RPMI8226 (cell line): ENCODE measurements at regions not wholly inside any gene's neighbourhood (a gene's known extent, or its start where the extent isn't known, plus 50 kb on each side); places are given as distances from the start of the nearest gene placed in this dataset.
"Not testable (repeated sequence)": the region's sequence is repeated elsewhere in the genome, so short reads cannot be mapped to it uniquely, and the experiment has no call there.

Experiments
- DNase-seq: peaks from one replicate; pipeline ENCODE4 v3.0.0-alpha.2; 2015

DNA sequence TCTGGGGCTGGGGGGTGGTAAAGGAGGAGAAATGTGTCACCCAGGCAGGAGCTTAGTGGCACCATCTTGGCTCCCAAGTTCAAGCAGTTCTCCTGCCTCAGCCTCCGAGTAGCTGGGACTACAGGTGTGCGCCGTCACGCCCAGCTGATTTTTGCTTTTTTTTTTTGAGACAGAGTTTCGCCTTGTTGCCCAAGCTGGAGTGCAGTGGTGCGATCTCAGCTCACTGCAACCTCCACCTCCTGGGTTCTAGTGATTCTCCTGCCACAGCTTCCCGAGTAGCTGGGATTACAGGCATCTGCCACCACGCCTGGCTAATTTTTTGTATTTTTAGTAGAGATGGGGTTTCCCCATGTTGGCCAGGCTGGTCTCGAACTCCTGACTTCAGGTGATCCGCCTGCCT, 82.1 kb upstream of the METTL9 start:
- DNase-seq = peak; percentile 58

GRCh38 chr16:21519361-21520133, 79.8 kb upstream of the METTL9 start:
- not testable (repeated sequence) for DNase-seq

GRCh38 chr16:21520134-21521047, 79.0 kb upstream of the METTL9 start:
- DNase-seq = peak; percentile 100

DNA sequence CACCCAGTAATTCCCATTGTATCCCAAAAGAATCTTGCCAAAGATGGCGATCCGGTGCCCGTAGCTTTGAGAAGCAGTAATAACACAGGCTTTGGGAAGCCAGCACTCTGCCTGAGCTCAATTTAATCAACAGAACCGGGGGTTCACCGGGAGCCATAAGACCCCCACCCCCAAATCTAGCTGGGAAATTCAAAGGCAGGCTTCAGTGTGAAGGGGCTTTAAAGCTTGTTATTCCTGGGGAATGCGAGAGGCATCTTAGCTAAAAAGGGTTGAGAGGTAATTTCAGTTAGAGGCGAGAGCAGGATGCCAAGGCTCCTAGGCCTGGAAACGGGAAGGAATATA, 78.4 kb upstream of the METTL9 start:
- DNase-seq = not testable (repeated sequence)

DNA sequence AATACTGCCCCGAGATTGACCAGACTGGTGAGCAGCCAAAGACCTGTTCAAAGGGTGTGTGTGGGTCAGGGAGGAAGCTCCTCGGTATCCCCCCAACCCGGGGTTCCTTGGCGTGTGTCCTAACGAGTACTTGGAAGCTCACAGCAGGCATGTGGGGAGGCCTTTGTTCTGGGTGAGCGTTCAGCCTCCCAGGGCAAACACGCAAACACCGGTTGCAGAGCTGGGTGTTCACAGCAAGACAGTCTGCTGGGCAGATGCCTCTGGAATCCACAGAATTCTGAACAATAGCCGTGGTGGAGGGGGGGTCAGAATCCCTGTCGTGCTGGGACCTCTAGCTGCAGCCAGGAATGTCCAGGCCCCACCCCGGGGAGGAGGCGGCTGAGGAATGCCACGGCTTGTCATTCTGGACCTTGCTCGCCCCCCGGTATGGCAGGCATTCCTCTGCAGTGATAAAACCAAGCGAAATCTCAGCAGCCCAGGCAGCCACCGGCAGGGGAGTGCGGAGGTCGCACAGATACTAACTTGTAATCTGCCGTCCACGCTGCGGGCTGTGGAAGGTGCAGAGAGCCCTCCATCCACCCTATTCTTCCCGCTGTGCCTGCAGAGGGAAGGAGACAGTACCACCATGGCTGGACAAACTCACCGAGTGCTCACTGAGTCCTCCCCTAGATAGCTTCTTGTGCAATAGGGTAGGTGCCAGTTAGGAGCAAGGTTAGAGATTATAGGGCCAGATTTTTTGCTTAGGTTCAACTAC, 77.8 kb upstream of the METTL9 start:
- not testable (repeated sequence) for DNase-seq

GRCh38 chr16:21522846-21523245, 76.5 kb upstream of the METTL9 start:
- DNase-seq = not testable (repeated sequence)

DNA sequence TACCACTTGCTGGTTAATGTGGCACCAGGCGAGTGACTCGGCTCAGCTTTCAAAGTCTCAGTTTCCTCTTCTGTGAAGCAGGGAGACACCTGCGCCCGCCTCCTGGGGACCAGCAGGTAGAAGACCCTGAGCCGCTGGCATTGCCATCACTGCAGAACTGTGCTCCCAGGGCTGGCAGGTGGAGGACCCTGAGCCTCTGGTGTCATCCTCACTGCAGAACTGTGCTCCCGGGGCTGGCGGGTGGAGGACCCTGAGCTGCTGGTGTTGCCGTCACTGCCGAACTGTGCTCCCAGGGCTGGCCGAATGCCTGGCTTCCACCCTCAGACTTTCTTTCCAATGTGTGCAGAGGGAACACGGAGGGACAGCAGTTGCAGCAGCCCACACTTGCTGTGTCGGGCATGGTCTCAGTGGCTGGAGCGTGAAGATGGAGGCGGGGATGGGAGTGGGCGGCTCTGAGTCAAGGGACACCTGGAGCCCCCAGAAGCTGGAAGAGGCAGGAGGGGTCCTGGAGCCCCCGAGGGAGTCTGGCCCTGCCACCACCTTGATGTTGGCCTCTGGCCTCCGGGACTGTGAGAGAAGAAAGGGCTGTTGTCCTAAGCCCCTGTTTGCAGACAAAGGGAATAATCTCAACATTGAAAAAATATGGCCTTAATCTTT, 75.8 kb upstream of the METTL9 start:
- DNase-seq = no peak

- DNase-seq = no peak
Measured at GRCh38 chr16:21524068-21524751, 75.2 kb upstream of the METTL9 start.

DNA sequence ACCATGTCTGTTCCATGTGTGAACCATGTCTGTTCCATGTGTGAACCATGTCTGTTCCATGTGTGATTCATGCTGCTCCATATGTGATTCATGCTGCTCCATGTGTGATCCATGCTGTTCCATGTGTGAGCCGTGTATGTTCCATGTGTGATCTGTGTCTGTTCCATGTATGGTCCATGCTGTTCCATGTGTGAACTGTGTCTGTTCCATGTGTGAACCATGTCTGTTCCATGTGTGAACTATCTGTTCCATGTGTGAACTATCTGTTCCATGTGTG, 74.7 kb upstream of the METTL9 start:
- not testable (repeated sequence) for DNase-seq

- not testable (repeated sequence) for DNase-seq
Measured at GRCh38 chr16:21525029-21525895, 74.1 kb upstream of the METTL9 start.

DNA sequence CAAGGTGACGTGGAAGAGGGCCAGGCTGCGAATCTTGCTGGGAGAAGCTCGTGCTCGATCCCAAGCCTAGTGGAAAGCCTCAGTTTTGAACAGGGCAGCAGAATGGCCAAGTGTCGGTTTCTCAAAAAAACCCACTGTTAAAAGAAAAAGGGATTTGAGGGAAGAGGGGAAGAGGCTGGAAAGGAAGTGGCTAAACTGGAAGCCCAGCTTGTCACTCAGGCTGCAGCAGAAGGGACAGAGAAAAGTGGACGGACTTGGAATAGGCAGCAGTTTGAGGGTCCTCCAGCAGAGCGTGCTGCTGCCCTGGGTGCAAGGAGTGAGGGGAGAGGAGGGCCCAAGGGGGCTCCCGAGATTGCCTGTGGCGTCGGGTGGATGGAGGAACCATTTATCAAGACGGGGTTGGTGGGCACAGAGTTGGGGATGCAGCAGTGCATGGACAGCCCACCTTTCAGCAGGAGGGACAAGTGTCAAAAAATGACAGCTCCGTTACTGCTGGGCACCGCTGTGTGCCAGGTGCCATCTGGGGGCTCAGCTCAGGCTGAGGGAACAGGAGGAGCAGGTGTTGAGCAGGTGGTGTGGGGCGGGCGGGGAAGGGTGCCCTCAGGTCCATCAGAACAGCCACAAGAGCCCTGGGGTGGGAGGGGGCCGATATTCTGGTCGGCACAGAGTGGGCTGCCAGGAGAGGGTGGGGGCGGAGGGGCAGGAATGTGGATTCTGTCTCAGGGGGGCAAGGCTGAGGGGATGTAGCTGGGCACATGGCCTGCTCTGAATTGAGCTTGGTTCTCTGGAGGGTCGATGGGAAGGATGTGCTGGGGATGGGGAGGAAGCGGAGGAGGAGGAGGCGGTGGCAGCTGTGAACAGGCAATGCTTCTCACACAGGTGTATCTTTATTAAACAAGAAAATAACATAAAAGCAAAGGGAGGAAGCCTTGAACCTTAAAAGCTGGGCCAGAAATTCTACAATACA, 73.1 kb upstream of the METTL9 start:
- not testable (repeated sequence) for DNase-seq

DNA sequence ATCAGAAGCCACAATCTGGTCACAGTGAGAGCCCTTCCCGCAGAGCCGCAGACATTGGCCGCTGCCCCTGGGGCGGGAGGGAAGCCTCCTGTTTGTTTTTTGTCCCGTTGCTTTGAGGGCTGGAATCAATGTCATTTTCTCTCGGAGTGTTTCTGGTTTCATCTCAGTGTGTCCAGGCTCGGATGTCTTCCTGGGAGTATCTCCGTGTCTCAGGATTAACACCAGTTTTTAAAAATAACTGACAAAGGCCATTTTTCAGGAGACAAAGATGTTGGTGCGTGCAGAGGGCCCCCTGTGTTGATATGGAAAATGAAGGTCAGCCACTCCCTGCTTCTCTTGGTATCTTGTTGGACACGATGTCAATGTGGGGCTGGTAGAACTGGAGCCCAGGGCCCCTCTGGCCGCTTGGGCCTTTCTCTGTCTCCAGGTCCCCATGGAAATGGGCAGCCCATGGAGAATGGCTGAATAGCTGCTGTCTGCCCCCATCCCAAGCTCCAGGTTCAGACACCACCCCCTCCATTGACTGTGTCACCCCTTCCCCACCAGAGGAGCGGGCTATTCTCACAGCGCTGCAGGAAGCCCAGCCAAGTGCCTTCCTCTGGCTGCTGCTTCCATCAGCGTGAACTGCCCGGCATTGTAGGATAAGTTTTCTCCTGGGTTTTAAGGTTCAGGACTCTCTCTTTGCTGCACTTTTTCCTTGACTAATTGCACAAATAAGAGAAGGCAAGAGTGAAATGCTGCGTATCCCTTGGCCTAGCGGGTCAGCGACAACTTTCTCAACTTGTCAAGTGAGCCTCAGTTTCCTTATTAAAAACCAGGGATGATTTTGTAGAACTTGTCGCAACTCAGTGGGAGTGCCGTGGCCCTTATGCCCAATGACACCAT, 72.2 kb upstream of the METTL9 start:
- no peak for DNase-seq

DNA sequence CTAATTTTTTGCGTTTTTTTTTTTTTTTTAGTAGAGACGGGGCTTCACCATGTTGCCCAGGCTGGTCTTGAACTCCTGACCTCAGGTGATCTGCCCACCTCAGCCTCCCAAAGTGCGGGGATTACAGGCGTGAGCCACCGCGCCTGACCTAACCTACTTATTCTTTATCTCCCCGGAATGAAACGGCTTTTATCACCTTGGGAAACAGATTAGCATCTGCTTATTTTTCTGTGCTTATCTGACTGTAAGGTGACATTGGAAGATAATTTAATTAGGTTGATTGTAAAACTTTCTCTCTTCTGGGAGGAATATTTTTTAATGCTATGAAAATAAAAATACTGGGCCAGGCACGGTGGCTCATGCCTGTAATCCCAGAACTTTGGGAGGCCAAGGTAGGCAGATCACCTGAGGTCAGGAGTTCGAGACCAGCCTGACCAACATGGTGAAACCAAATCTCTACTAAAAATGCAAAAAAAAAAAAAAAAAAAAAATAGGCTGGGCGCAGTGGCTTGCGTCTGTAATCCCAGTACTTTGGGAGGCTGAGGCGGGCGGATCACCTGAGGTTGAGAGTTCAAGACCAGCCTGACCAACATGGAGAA, 70.2 kb upstream of the METTL9 start:
- DNase-seq = not testable (repeated sequence)

DNA sequence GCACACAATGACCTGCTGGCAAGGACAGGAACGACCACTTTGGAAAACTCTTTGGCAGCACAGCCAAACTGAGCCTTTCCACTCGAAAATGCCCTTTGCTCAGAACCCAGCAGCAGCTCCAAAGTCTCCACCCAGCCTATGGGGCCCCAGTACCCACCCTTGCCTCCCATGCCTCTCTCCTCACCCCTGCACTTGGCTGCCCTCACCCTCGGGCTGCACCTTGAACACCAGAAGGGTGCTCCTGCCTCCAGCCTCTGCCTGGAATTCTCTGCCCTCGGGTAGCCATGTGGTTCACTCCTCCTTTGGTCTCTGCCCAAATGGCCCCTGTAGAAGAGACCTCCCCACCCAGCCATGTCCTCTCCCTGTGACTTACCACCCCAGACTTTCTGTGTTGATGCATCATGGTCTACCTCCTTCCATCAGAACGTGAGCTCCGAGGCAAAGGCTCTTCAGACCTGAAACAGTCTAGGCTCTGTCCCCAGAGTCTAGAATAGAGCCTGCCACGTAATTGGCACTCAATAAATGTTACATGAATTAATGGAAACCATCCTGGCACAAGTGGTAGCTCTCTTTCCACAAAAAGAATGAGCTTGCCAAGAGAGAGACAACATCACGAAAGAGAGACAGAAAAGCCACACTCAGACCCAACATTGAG, 68.5 kb upstream of the METTL9 start:
- DNase-seq = not testable (repeated sequence)

DNA sequence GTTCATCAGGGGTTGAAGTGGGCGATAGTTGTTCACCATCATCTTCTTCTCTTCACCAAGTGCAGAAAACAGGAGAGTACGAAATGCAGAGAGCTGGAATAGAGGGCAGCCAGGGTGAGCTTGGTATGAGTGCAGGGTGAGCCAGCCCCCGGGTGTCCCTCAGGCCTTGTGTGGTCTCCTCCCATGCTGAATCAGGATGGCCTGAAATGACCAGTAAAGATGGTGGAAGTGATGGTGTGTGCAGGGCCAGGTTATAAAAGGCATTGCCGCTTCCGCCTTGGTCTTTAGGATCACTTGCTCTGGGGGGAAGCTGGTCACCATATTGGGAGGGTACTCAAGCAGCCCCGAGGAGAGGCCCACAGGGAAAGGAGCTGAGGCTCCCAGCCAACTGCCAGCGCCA, 66.4 kb upstream of the METTL9 start:
- DNase-seq = not testable (repeated sequence)

GRCh38 chr16:21533474-21533873, 65.9 kb upstream of the METTL9 start:
- not testable (repeated sequence) for DNase-seq

GRCh38 chr16:21534561-21534960, 64.8 kb upstream of the METTL9 start:
- DNase-seq = peak; percentile 64

- DNase-seq = not testable (repeated sequence)
Measured at GRCh38 chr16:21535201-21535600, 64.2 kb upstream of the METTL9 start.
